Stimulated activated memory B cell treated with anti-CD40 and anti-IgM and Interleukin-4, amounts not matched to agents 10 μg/mL and 1 μg/mL and 100 μg/mL, for 72 hours (primary cell): ENCODE measurements at regions not wholly inside any gene's neighbourhood (a gene's known extent, or its start where the extent isn't known, plus 50 kb on each side); places are given as distances from the start of the nearest gene placed in this dataset.

Source experiments
- ATAC-seq: fragments of 150-1000 bp; cut with Tn5 transposase; 2 replicates; pipeline ENCODE4 v1.10.0; 2021
- H3K27ac Mint-ChIP-seq: one replicate; pipeline ENCODE4 v1.8.0; 2022; ENCODE audit warnings: mild to moderate bottlenecking, mixed read lengths
- H3K27me3 Mint-ChIP-seq: one replicate; pipeline ENCODE4 v1.8.0; 2022; ENCODE audit warnings: mixed read lengths
- H3K36me3 Mint-ChIP-seq: one replicate; pipeline ENCODE4 v1.8.0; 2022; ENCODE audit warnings: mixed read lengths
- H3K4me1 Mint-ChIP-seq: one replicate; pipeline ENCODE4 v1.8.0; 2022; ENCODE audit warnings: mixed read lengths
- H3K4me3 Mint-ChIP-seq: one replicate; pipeline ENCODE4 v1.8.0; 2022; ENCODE audit warnings: mild to moderate bottlenecking, moderate library complexity, mixed read lengths
- H3K9me3 Mint-ChIP-seq: one replicate; pipeline ENCODE4 v1.8.0; 2022; ENCODE audit warnings: mixed read lengths

GRCh38 chr16:61228371-61228770 is 807.9 kb downstream of the CDH8 start:
- no peaks in the 10 kb centered on the region for H3K4me1 Mint-ChIP-seq
- no peak for ATAC-seq
- no peak overlapping the region for H3K4me3 Mint-ChIP-seq
- no peaks in the 10 kb centered on the region for H3K36me3 Mint-ChIP-seq
- H3K27me3 Mint-ChIP-seq, result no peaks in the 10 kb centered on the region
- no peaks in the 10 kb centered on the region for H3K9me3 Mint-ChIP-seq
- H3K27ac Mint-ChIP-seq, result no peak overlapping the region

- no peaks in the 10 kb centered on the region for H3K36me3 Mint-ChIP-seq
- ATAC-seq, result no peak
Observed at GRCh38 chr16:61215605-61216004, 820.6 kb downstream of the CDH8 start.

GRCh38 chr16:61214780-61215179 is 821.5 kb downstream of the CDH8 start:
- Mint-ChIP-seq H3K27ac (no peak overlapping the region), H3K4me3 (no peak overlapping the region), H3K27me3 (no peaks in the 10 kb centered on the region), H3K36me3 (no peaks in the 10 kb centered on the region), H3K4me1 (no peaks in the 10 kb centered on the region), H3K9me3 (peaks cover 5% of the 10 kb centered on the region)
- no peak for ATAC-seq

More at GRCh38 chr16:61215605-61216004, 820.6 kb downstream of the CDH8 start:
- no peak overlapping the region for H3K27ac Mint-ChIP-seq
- H3K27me3 Mint-ChIP-seq, result no peaks in the 10 kb centered on the region
- no peaks in the 10 kb centered on the region for H3K4me1 Mint-ChIP-seq
- H3K4me3 Mint-ChIP-seq, result no peak overlapping the region
- peaks cover 5% of the 10 kb centered on the region for H3K9me3 Mint-ChIP-seq

GRCh38 chr16:61210076-61210475 is 826.2 kb downstream of the CDH8 start:
- H3K4me3 Mint-ChIP-seq, result no peak overlapping the region
- H3K36me3 Mint-ChIP-seq, result no peaks in the 10 kb centered on the region
- no peak overlapping the region for H3K27ac Mint-ChIP-seq
- H3K9me3 Mint-ChIP-seq, result peaks cover 8% of the 10 kb centered on the region
- no peaks in the 10 kb centered on the region for H3K4me1 Mint-ChIP-seq
- no peaks in the 10 kb centered on the region for H3K27me3 Mint-ChIP-seq
- ATAC-seq, result no peak

GRCh38 chr16:61195006-61195405 is 841.2 kb downstream of the CDH8 start:
- Mint-ChIP-seq H3K4me3 (no peak overlapping the region), H3K36me3 (no peaks in the 10 kb centered on the region), H3K27ac (no peak overlapping the region), H3K4me1 (no peaks in the 10 kb centered on the region), H3K27me3 (no peaks in the 10 kb centered on the region), H3K9me3 (peaks cover 11% of the 10 kb centered on the region)
- no peak for ATAC-seq

GRCh38 chr16:61194573-61194972 is 841.7 kb downstream of the CDH8 start:
- no peak for ATAC-seq

GRCh38 chr16:61182391-61182790 is 853.8 kb downstream of the CDH8 start:
- no peak for ATAC-seq
- Mint-ChIP-seq H3K27me3 (no peaks in the 10 kb centered on the region), H3K27ac (no peak overlapping the region), H3K9me3 (peaks cover 7% of the 10 kb centered on the region), H3K36me3 (no peaks in the 10 kb centered on the region), H3K4me1 (no peaks in the 10 kb centered on the region), H3K4me3 (no peak overlapping the region)

More at GRCh38 chr16:61194573-61194972, 841.7 kb downstream of the CDH8 start:
- Mint-ChIP-seq H3K4me3 (no peak overlapping the region), H3K27ac (no peak overlapping the region), H3K4me1 (no peaks in the 10 kb centered on the region), H3K36me3 (no peaks in the 10 kb centered on the region), H3K9me3 (peaks cover 13% of the 10 kb centered on the region), H3K27me3 (no peaks in the 10 kb centered on the region)

- Mint-ChIP-seq H3K36me3 (no peaks in the 10 kb centered on the region), H3K4me3 (no peak overlapping the region), H3K9me3 (peaks cover 7% of the 10 kb centered on the region), H3K4me1 (no peaks in the 10 kb centered on the region), H3K27ac (no peak overlapping the region), H3K27me3 (no peaks in the 10 kb centered on the region)
- ATAC-seq, result no peak
Observed at GRCh38 chr16:61181982-61182381, 854.3 kb downstream of the CDH8 start.

GRCh38 chr16:61179561-61179960 is 856.7 kb downstream of the CDH8 start:
- Mint-ChIP-seq H3K27ac (no peak overlapping the region), H3K27me3 (no peaks in the 10 kb centered on the region)
- no peak for ATAC-seq

GRCh38 chr16:61165797-61166196 is 870.4 kb downstream of the CDH8 start:
- no peaks in the 10 kb centered on the region for H3K27me3 Mint-ChIP-seq
- H3K9me3 Mint-ChIP-seq, result peaks cover 8% of the 10 kb centered on the region
- no peak overlapping the region for H3K4me3 Mint-ChIP-seq
- ATAC-seq, result no peak
- H3K27ac Mint-ChIP-seq, result no peak overlapping the region
- H3K4me1 Mint-ChIP-seq, result no peaks in the 10 kb centered on the region
- H3K36me3 Mint-ChIP-seq, result no peaks in the 10 kb centered on the region

More at GRCh38 chr16:61179561-61179960, 856.7 kb downstream of the CDH8 start:
- H3K4me3 Mint-ChIP-seq, result no peak overlapping the region
- H3K36me3 Mint-ChIP-seq, result no peaks in the 10 kb centered on the region
- H3K9me3 Mint-ChIP-seq, result peaks cover 7% of the 10 kb centered on the region
- H3K4me1 Mint-ChIP-seq, result no peaks in the 10 kb centered on the region

GRCh38 chr16:61150351-61150750 is 885.9 kb downstream of the CDH8 start:
- no peaks in the 10 kb centered on the region for H3K36me3 Mint-ChIP-seq
- H3K4me3 Mint-ChIP-seq, result no peak overlapping the region
- H3K9me3 Mint-ChIP-seq, result peaks cover 8% of the 10 kb centered on the region
- H3K27ac Mint-ChIP-seq, result no peak overlapping the region
- H3K27me3 Mint-ChIP-seq, result no peaks in the 10 kb centered on the region
- H3K4me1 Mint-ChIP-seq, result no peaks in the 10 kb centered on the region
- no peak for ATAC-seq

- Mint-ChIP-seq H3K27ac (no peak overlapping the region), H3K4me1 (no peaks in the 10 kb centered on the region), H3K27me3 (no peaks in the 10 kb centered on the region), H3K9me3 (peaks cover 8% of the 10 kb centered on the region), H3K4me3 (no peak overlapping the region), H3K36me3 (no peaks in the 10 kb centered on the region)
- ATAC-seq, result no peak
Observed at GRCh38 chr16:61149709-61150108, 886.5 kb downstream of the CDH8 start.

- H3K27me3 Mint-ChIP-seq, result no peaks in the 10 kb centered on the region
- H3K4me3 Mint-ChIP-seq, result no peak overlapping the region
- H3K9me3 Mint-ChIP-seq, result peaks cover 8% of the 10 kb centered on the region
- H3K36me3 Mint-ChIP-seq, result no peaks in the 10 kb centered on the region
- no peak for ATAC-seq
- H3K27ac Mint-ChIP-seq, result no peak overlapping the region
- H3K4me1 Mint-ChIP-seq, result no peaks in the 10 kb centered on the region
Observed at GRCh38 chr16:61148930-61149329, 887.3 kb downstream of the CDH8 start.

GRCh38 chr16:61146429-61146828 is 889.8 kb downstream of the CDH8 start:
- no peaks in the 10 kb centered on the region for H3K4me1 Mint-ChIP-seq
- no peak overlapping the region for H3K27ac Mint-ChIP-seq
- no peaks in the 10 kb centered on the region for H3K36me3 Mint-ChIP-seq
- ATAC-seq, result no peak
- peaks cover 8% of the 10 kb centered on the region for H3K9me3 Mint-ChIP-seq
- no peaks in the 10 kb centered on the region for H3K27me3 Mint-ChIP-seq
- no peak overlapping the region for H3K4me3 Mint-ChIP-seq

- ATAC-seq, result no peak
- Mint-ChIP-seq H3K4me3 (no peak overlapping the region), H3K9me3 (peaks cover 7% of the 10 kb centered on the region), H3K27me3 (no peaks in the 10 kb centered on the region), H3K36me3 (no peaks in the 10 kb centered on the region), H3K27ac (no peak overlapping the region), H3K4me1 (no peaks in the 10 kb centered on the region)
Observed at GRCh38 chr16:61131447-61131846, 904.8 kb downstream of the CDH8 start.

- peak; percentile 48 for ATAC-seq
- no peak overlapping the region for H3K27ac Mint-ChIP-seq
- H3K4me3 Mint-ChIP-seq, result no peak overlapping the region
- H3K36me3 Mint-ChIP-seq, result no peaks in the 10 kb centered on the region
- H3K9me3 Mint-ChIP-seq, result peaks cover 5% of the 10 kb centered on the region
- H3K4me1 Mint-ChIP-seq, result no peaks in the 10 kb centered on the region
- H3K27me3 Mint-ChIP-seq, result no peaks in the 10 kb centered on the region
Observed at GRCh38 chr16:61128545-61129323, 907.5 kb downstream of the CDH8 start.
